GM18502 (cell line): ENCODE measurements at regions not wholly inside any gene's neighbourhood (a gene's known extent, or its start where the extent isn't known, plus 50 kb on each side); places are given as distances from the start of the nearest gene placed in this dataset.

Source experiments
- ATAC-seq: cut with Tn5 transposase; IDR thresholded peaks from one replicate; pipeline ENCODE4 v1.9.1; 2021; ENCODE audit warnings: mild to moderate bottlenecking; ENCODE audit not compliant: unreplicated experiment, poor library complexity

- no peak for ATAC-seq
Observed at GRCh38 chr20:24207803-24208300, 219.3 kb upstream of the GGTLC1 start.

GRCh38 chr20:24206995-24207394, 218.4 kb upstream of the GGTLC1 start:
- ATAC-seq = no peak

- ATAC-seq = no peak
Observed at GRCh38 chr20:24203526-24204183, 215.1 kb upstream of the GGTLC1 start.

- ATAC-seq = no peak
Observed at GRCh38 chr20:24199501-24199900, 210.9 kb upstream of the GGTLC1 start.

- no peak for ATAC-seq
Observed at GRCh38 chr20:24194143-24194542, 205.6 kb upstream of the GGTLC1 start.

- ATAC-seq = no peak
Observed at GRCh38 chr20:24190905-24191304, 202.3 kb upstream of the GGTLC1 start.

GRCh38 chr20:24185791-24186190, 197.2 kb upstream of the GGTLC1 start:
- no peak for ATAC-seq

GRCh38 chr20:24181151-24181550, 192.6 kb upstream of the GGTLC1 start:
- no peak for ATAC-seq

- no peak for ATAC-seq
Observed at GRCh38 chr20:24169256-24169655, 180.7 kb upstream of the GGTLC1 start.

GRCh38 chr20:24166412-24166811, 177.8 kb upstream of the GGTLC1 start:
- ATAC-seq = no peak

- no peak for ATAC-seq
Observed at GRCh38 chr20:24166123-24166381, 177.5 kb upstream of the GGTLC1 start.

GRCh38 chr20:24165301-24166122, 176.9 kb upstream of the GGTLC1 start:
- ATAC-seq = no peak

GRCh38 chr20:24164360-24164759, 175.8 kb upstream of the GGTLC1 start:
- no peak for ATAC-seq

- no peak for ATAC-seq
Observed at GRCh38 chr20:24163506-24163905, 174.9 kb upstream of the GGTLC1 start.

GRCh38 chr20:24160563-24161281, 172.1 kb upstream of the GGTLC1 start:
- ATAC-seq = no peak

GRCh38 chr20:24158281-24158680, 169.7 kb upstream of the GGTLC1 start:
- no peak for ATAC-seq

GRCh38 chr20:24157213-24157612, 168.6 kb upstream of the GGTLC1 start:
- ATAC-seq = no peak

- no peak for ATAC-seq
Observed at GRCh38 chr20:24153101-24154040, 164.8 kb upstream of the GGTLC1 start.

- no peak for ATAC-seq
Observed at GRCh38 chr20:24151621-24152294, 163.2 kb upstream of the GGTLC1 start.

GRCh38 chr20:24150406-24150805, 161.8 kb upstream of the GGTLC1 start:
- no peak for ATAC-seq
